ENCODE measurements at regions not wholly inside any gene's neighbourhood (a gene's known extent, or its start where the extent isn't known, plus 50 kb on each side); places are given as distances from the start of the nearest gene placed in this dataset.

DNA sequence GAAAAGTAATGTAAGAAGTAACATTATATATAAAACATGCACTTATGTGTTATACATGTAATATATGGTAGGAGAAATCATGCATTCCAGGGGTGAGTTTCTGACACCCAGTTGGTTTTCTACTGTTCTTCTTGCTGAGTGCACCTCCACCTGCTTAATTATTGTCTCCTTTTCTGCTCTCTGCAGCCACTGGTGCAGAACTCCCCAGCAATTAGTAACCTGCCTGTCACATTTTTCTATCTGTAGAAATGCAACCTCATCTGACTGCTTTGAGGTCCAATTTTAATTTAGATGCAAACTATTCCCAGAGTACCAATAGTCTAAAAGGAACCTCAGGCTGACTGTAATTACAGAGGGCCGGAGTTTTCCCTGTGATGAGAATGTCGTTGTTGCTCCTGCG, 842.1 kb downstream of the AACS start:
- no peak for TF ChIP-seq HDAC2 (IDR thresholded peaks at IDR 0.05)
- no peak for TF ChIP-seq EZH2 (IDR thresholded peaks at IDR 0.05; ENCODE audit: borderline replicate concordance, control insufficient read depth, low read depth, low read length)
- TF ChIP-seq RBBP5 (conservative IDR thresholded peaks at IDR 0.05) = no peak
- no peak for TF ChIP-seq JUND (IDR thresholded peaks at IDR 0.05; ENCODE audit: low read depth, low read length)
- no peak for TF ChIP-seq SP1 (IDR thresholded peaks at IDR 0.05; ENCODE audit: low read depth, low read length)
- TF ChIP-seq POLR2AphosphoS5 (IDR thresholded peaks at IDR 0.05; ENCODE audit: low read length) = no peak
- no peak for TF ChIP-seq CREM (IDR thresholded peaks at IDR 0.05; ENCODE audit: low read depth)
- TF ChIP-seq NRF1 (conservative IDR thresholded peaks at IDR 0.05; ENCODE audit: low read depth, low read length) = no peak
- TF ChIP-seq EGR1 (IDR thresholded peaks at IDR 0.05; ENCODE audit: borderline replicate concordance in 1 of 2, low read depth in 2 of 2, low read length in 2 of 2) = no peak
- TF ChIP-seq, protein P1, sequence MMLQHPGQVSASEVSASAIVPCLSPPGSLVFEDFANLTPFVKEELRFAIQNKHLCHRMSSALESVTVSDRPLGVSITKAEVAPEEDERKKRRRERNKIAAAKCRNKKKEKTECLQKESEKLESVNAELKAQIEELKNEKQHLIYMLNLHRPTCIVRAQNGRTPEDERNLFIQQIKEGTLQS (IDR thresholded peaks at IDR 0.05; ENCODE audit: borderline replicate concordance, extremely low read depth, low read depth, low read length) = no peak
- TF ChIP-seq, protein P2, sequence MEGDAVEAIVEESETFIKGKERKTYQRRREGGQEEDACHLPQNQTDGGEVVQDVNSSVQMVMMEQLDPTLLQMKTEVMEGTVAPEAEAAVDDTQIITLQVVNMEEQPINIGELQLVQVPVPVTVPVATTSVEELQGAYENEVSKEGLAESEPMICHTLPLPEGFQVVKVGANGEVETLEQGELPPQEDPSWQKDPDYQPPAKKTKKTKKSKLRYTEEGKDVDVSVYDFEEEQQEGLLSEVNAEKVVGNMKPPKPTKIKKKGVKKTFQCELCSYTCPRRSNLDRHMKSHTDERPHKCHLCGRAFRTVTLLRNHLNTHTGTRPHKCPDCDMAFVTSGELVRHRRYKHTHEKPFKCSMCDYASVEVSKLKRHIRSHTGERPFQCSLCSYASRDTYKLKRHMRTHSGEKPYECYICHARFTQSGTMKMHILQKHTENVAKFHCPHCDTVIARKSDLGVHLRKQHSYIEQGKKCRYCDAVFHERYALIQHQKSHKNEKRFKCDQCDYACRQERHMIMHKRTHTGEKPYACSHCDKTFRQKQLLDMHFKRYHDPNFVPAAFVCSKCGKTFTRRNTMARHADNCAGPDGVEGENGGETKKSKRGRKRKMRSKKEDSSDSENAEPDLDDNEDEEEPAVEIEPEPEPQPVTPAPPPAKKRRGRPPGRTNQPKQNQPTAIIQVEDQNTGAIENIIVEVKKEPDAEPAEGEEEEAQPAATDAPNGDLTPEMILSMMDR (IDR thresholded peaks at IDR 0.05 in 2 of 3, conservative IDR thresholded peaks at IDR 0.05 in 1 of 3; ENCODE audit: control insufficient read depth in 2 of 3, extremely low read depth in 1 of 3, insufficient read depth in 1 of 3, low read depth in 3 of 3, low read length in 3 of 3) = no peak
- TF ChIP-seq, protein P3, sequence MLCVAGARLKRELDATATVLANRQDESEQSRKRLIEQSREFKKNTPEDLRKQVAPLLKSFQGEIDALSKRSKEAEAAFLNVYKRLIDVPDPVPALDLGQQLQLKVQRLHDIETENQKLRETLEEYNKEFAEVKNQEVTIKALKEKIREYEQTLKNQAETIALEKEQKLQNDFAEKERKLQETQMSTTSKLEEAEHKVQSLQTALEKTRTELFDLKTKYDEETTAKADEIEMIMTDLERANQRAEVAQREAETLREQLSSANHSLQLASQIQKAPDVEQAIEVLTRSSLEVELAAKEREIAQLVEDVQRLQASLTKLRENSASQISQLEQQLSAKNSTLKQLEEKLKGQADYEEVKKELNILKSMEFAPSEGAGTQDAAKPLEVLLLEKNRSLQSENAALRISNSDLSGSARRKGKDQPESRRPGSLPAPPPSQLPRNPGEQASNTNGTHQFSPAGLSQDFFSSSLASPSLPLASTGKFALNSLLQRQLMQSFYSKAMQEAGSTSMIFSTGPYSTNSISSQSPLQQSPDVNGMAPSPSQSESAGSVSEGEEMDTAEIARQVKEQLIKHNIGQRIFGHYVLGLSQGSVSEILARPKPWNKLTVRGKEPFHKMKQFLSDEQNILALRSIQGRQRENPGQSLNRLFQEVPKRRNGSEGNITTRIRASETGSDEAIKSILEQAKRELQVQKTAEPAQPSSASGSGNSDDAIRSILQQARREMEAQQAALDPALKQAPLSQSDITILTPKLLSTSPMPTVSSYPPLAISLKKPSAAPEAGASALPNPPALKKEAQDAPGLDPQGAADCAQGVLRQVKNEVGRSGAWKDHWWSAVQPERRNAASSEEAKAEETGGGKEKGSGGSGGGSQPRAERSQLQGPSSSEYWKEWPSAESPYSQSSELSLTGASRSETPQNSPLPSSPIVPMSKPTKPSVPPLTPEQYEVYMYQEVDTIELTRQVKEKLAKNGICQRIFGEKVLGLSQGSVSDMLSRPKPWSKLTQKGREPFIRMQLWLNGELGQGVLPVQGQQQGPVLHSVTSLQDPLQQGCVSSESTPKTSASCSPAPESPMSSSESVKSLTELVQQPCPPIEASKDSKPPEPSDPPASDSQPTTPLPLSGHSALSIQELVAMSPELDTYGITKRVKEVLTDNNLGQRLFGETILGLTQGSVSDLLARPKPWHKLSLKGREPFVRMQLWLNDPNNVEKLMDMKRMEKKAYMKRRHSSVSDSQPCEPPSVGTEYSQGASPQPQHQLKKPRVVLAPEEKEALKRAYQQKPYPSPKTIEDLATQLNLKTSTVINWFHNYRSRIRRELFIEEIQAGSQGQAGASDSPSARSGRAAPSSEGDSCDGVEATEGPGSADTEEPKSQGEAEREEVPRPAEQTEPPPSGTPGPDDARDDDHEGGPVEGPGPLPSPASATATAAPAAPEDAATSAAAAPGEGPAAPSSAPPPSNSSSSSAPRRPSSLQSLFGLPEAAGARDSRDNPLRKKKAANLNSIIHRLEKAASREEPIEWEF (IDR thresholded peaks at IDR 0.05; ENCODE audit: insufficient replicate concordance, low read depth, low read length) = no peak
- TF ChIP-seq HCFC1 (IDR thresholded peaks at IDR 0.05; ENCODE audit: low read length) = no peak
- TF ChIP-seq JUNB (IDR thresholded peaks at IDR 0.05) = no peak
